GM12878 (cell line): ENCODE measurements at regions not wholly inside any gene's neighbourhood (a gene's known extent, or its start where the extent isn't known, plus 50 kb on each side); places are given as distances from the start of the nearest gene placed in this dataset.

Source experiments
- ATAC-seq: fragments of 200-7000 bp; cut with Tn5 transposase; 3 replicates; pipeline ENCODE4 v1.9.1; 2020; ENCODE audit warnings: mild to moderate bottlenecking, moderate library complexity
- BruUV-seq: library from RNA; stranded (reverse); fragments of 400-500 nt; replicated peaks from 2 replicates; lab custom pipeline; 2021; lab: Mats Ljungman, UMichigan
- CTCF ChIA-PET: fragments of 300-600 bp; sonication (Branson Sonifier 250); formaldehyde crosslinking; extraction: SDS; loops from one replicate; lab custom pipeline; 2021; ENCODE audit warnings: inconsistent platforms; lab: Yijun Ruan, JAX
- POLR2A ChIA-PET: fragments of 350-600 bp; formaldehyde crosslinking; extraction: SDS; loops from one replicate; lab custom pipeline; 2021; ENCODE audit warnings: inconsistent platforms; lab: Charles Lee
- RAD21 ChIA-PET: fragments of 300-600 bp; sonication (Branson Sonifier 250); formaldehyde crosslinking; loops from one replicate; lab custom pipeline; 2023; ENCODE audit warnings: antibody characterized with exemption; ENCODE audit not compliant: unreplicated experiment; lab: Charles Lee
- SMC1A ChIA-PET: fragments of 300-600 bp; sonication (Branson Sonifier 250); formaldehyde crosslinking; loops from one replicate; lab custom pipeline; 2023; ENCODE audit not compliant: unreplicated experiment, uncharacterized antibody; lab: Charles Lee
- DNase-seq: peaks from one replicate; pipeline ENCODE4 v3.0.0-alpha.2; 2011; ENCODE audit warnings: low read depth, low spot score
- FAIRE-seq: peaks from 3 replicates; lab custom pipeline; 2011; peaks lifted over from hg19 to GRCh38; lab: Jason Lieb, UNC
- H2AFZ ChIP-seq: 2 replicates; pipeline ENCODE4 v1.6.0; 2011; ENCODE audit warnings: low read depth, low read length, control low read depth; ENCODE audit not compliant: control insufficient read depth
- H3K27ac ChIP-seq: 2 replicates; pipeline ENCODE4 v1.5.1; 2011; ENCODE audit warnings: control low read depth; ENCODE audit not compliant: control insufficient read depth, insufficient read depth
- H3K27me3 ChIP-seq, 2 experiments: replicated peaks in 1 of 2; 2 replicates each; pipeline versions ENCODE4 v1.6.0 to v1.6.1; 2011; ENCODE audit warnings: low read length in 1 of 2; ENCODE audit not compliant: control insufficient read depth in 2 of 2, insufficient read depth in 2 of 2
- H3K36me3 ChIP-seq, 2 experiments: 2 replicates each; pipeline ENCODE4 v1.5.1; 2011; ENCODE audit warnings: low read length in 1 of 2; ENCODE audit not compliant: control insufficient read depth in 2 of 2, insufficient read depth in 2 of 2
- H3K4me1 ChIP-seq: 2 replicates; pipeline ENCODE4 v1.6.1; 2011; ENCODE audit warnings: mild to moderate bottlenecking, low read length, moderate library complexity, mixed read lengths; ENCODE audit not compliant: control insufficient read depth, insufficient read depth
- H3K4me2 ChIP-seq: 2 replicates; pipeline ENCODE4 v1.6.0; 2011; ENCODE audit warnings: control low read depth; ENCODE audit not compliant: control insufficient read depth, insufficient read depth
- H3K4me3 ChIP-seq: fragments of 200-600 bp; sonication (generic); 2 replicates; pipeline ENCODE4 v1.5.1; 2016
- H3K79me2 ChIP-seq: 2 replicates; pipeline ENCODE4 v1.6.0; 2011; ENCODE audit warnings: low read length; ENCODE audit not compliant: control insufficient read depth, insufficient read depth
- H3K9ac ChIP-seq: 2 replicates; pipeline ENCODE4 v1.8.0; 2011; ENCODE audit warnings: low read length, control low read depth, mixed read lengths; ENCODE audit not compliant: control insufficient read depth, insufficient read depth
- H3K9me3 ChIP-seq: replicated peaks from 3 replicates; pipeline ENCODE4 v1.5.1; 2011; ENCODE audit warnings: mild to moderate bottlenecking, low read length; ENCODE audit not compliant: control insufficient read depth, insufficient read depth
- H4K20me1 ChIP-seq: 2 replicates; pipeline ENCODE4 v1.6.0; 2011; ENCODE audit not compliant: control insufficient read depth, insufficient read depth
- RAD21 ChIP-seq: IDR thresholded peaks from 2 replicates; pipeline ENCODE4 v1.6.1; 2011; ENCODE audit warnings: mild to moderate bottlenecking, low read depth, low read length, moderate library complexity; ENCODE audit not compliant: insufficient read depth
- SMC3 ChIP-seq: IDR thresholded peaks from 2 replicates; pipeline ENCODE4 v1.6.1; 2011; ENCODE audit warnings: low read length, improper control_type of control experiment, borderline replicate concordance
- WRNIP1 ChIP-seq: IDR thresholded peaks from 2 replicates; pipeline ENCODE4 v1.6.1; 2011; ENCODE audit warnings: low read depth, low read length, improper control_type of control experiment, borderline replicate concordance
- ZBED1 ChIP-seq: IDR thresholded peaks from 2 replicates; pipeline ENCODE4 v1.6.1; 2016; ENCODE audit warnings: borderline replicate concordance
- ZNF217 ChIP-seq: fragments of 450-650 bp; IDR thresholded peaks from 2 replicates; pipeline ENCODE4 v1.6.1; 2017; ENCODE audit warnings: antibody characterized with exemption, mild to moderate bottlenecking
- in situ Hi-C: fragments of 300-500 bp; cut with MboI; formaldehyde crosslinking; loops from 9 replicates; pipeline ENCODE4 v1.14.3; 2018; ENCODE audit warnings: mixed read lengths
- intact Hi-C: fragments of 100-400 bp; cut with micrococcal nuclease; formaldehyde crosslinking; loops from one replicate; pipeline ENCODE4 v1.14.2; 2022; ENCODE audit not compliant: unreplicated experiment
- TF ChIP-seq, protein P1 (sequence below): fragments of 450-650 bp; conservative IDR thresholded peaks from 2 replicates; pipeline ENCODE4 v1.6.1; 2017; ENCODE audit warnings: mild to moderate bottlenecking, moderate library complexity
- TF ChIP-seq, protein P2 (sequence below): IDR thresholded peaks from 2 replicates; pipeline ENCODE4 v1.6.1; 2011; ENCODE audit warnings: mild to moderate bottlenecking, low read depth, low read length, moderate library complexity; ENCODE audit not compliant: insufficient replicate concordance
- TF ChIP-seq, protein P3 (sequence below), 3 experiments: IDR thresholded peaks in 2 of 3; conservative IDR thresholded peaks in 1 of 3; 2 replicates each; pipeline ENCODE4 v1.5.1; 2011; ENCODE audit warnings: low read depth in 3 of 3, low read length in 3 of 3, mild to moderate bottlenecking in 3 of 3, control low read depth in 2 of 3, moderate library complexity in 2 of 3, inconsistent platforms in 1 of 3, mixed read lengths in 1 of 3; ENCODE audit not compliant: control insufficient read depth in 2 of 3, insufficient read depth in 1 of 3; ENCODE audit errors: extremely low read depth in 1 of 3

DNA sequence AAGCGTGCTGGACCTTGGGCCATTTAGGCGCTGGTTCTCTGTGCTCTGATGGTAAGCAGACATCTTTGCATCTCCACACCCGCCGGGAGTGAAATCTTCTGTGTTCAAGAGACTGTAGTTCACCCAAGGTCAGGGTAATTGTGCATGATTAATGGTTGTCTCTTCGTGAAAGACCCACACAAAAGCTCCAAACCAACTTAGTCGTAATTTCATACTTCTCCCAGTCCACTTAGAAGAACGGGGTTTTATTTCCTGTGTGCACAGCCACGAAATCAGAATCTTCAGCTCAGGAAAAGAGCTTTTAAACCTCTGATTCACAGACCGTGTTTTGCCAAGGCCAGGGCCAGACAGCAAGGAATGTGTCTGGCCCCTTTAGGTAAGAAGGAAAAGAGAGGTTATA is 640.9 kb downstream of the MED13L start (continued):
- TF ChIP-seq, protein P1, sequence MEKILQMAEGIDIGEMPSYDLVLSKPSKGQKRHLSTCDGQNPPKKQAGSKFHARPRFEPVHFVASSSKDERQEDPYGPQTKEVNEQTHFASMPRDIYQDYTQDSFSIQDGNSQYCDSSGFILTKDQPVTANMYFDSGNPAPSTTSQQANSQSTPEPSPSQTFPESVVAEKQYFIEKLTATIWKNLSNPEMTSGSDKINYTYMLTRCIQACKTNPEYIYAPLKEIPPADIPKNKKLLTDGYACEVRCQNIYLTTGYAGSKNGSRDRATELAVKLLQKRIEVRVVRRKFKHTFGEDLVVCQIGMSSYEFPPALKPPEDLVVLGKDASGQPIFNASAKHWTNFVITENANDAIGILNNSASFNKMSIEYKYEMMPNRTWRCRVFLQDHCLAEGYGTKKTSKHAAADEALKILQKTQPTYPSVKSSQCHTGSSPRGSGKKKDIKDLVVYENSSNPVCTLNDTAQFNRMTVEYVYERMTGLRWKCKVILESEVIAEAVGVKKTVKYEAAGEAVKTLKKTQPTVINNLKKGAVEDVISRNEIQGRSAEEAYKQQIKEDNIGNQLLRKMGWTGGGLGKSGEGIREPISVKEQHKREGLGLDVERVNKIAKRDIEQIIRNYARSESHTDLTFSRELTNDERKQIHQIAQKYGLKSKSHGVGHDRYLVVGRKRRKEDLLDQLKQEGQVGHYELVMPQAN: no peak
- TF ChIP-seq, protein P2, sequence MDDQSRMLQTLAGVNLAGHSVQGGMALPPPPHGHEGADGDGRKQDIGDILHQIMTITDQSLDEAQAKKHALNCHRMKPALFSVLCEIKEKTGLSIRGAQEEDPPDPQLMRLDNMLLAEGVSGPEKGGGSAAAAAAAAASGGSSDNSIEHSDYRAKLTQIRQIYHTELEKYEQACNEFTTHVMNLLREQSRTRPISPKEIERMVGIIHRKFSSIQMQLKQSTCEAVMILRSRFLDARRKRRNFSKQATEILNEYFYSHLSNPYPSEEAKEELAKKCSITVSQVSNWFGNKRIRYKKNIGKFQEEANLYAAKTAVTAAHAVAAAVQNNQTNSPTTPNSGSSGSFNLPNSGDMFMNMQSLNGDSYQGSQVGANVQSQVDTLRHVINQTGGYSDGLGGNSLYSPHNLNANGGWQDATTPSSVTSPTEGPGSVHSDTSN: no peak
- no peak for TF ChIP-seq ZNF217
- TF ChIP-seq ZBED1: no peak
- TF ChIP-seq WRNIP1: no peak

DNA sequence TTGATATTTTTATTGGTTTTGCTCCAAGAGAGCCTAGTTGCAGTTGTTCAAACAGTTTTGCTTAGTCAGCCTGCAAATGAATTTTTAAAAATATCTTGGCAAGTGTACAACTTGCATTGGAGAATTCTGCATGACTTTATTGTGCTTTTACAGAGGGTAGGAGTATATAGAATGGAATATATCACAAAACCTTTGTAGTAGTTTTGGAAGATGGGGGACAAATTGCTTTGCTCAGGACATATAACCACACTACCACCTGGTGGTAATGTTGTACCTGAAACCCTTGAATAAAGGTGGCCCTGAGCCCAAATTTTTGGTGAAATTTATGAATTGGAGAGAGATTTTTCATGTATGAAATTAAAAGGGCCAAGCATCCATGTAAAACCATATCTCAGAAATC is 645.2 kb downstream of the MED13L start:
- no peak overlapping the region for H3K4me3 ChIP-seq
- CTCF ChIA-PET: no interaction called here
- H3K36me3 ChIP-seq: no peaks in the 10 kb centered on the region
- in situ Hi-C loops (loop anchor here (10.0 kb wide), 1 partner anchor 968 kb away; no protein-coding TSS in a partner anchor), intact Hi-C loops (loop anchor here (2.0 kb wide), 1 partner anchor 970 kb away; no protein-coding TSS in a partner anchor)
- POLR2A ChIA-PET: no interaction called here
- H4K20me1 ChIP-seq: no peaks in the 10 kb centered on the region
- no peaks in the 10 kb centered on the region for H3K79me2 ChIP-seq
- no peaks in the 10 kb centered on the region for H3K9me3 ChIP-seq
- no peak overlapping the region for H3K4me2 ChIP-seq
- TF ChIP-seq RAD21 (peak; percentile 70), SMC3 (peak; percentile 66; the same call in 1 of the 2 replicates), WRNIP1 (no peak)
- TF ChIP-seq, protein P3, sequence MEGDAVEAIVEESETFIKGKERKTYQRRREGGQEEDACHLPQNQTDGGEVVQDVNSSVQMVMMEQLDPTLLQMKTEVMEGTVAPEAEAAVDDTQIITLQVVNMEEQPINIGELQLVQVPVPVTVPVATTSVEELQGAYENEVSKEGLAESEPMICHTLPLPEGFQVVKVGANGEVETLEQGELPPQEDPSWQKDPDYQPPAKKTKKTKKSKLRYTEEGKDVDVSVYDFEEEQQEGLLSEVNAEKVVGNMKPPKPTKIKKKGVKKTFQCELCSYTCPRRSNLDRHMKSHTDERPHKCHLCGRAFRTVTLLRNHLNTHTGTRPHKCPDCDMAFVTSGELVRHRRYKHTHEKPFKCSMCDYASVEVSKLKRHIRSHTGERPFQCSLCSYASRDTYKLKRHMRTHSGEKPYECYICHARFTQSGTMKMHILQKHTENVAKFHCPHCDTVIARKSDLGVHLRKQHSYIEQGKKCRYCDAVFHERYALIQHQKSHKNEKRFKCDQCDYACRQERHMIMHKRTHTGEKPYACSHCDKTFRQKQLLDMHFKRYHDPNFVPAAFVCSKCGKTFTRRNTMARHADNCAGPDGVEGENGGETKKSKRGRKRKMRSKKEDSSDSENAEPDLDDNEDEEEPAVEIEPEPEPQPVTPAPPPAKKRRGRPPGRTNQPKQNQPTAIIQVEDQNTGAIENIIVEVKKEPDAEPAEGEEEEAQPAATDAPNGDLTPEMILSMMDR (IDR thresholded peaks at IDR 0.05 in 2 of 3, conservative IDR thresholded peaks at IDR 0.05 in 1 of 3; ENCODE audit: control insufficient read depth in 2 of 3, extremely low read depth in 1 of 3, insufficient read depth in 1 of 3, low read depth in 3 of 3, low read length in 3 of 3): peak; percentile 19 to 27 (median 21); a peak in 4 of 6 replicates
- ATAC-seq (no peak), FAIRE-seq (no peak), DNase-seq (no peak)
- H3K9ac ChIP-seq: no peak overlapping the region
- RAD21 ChIA-PET: no interaction called here
- no peak overlapping the region for H3K27ac ChIP-seq
- H2AFZ ChIP-seq: no peak overlapping the region
- SMC1A ChIA-PET: no interaction called here
- H3K4me1 ChIP-seq: no peaks in the 10 kb centered on the region
- no TSS peak for BruUV-seq
- H3K27me3 ChIP-seq: no peaks in the 10 kb centered on the region
